Hematopoietic multipotent progenitor cell treated with erythropoietin and hydrocortisone succinate and interleukin-3 and kit ligand, for 8 days (in vitro differentiated cells): ENCODE measurements at regions not wholly inside any gene's neighbourhood (a gene's known extent, or its start where the extent isn't known, plus 50 kb on each side); places are given as distances from the start of the nearest gene placed in this dataset.

Source experiments
- DNase-seq: peaks from one replicate; pipeline ENCODE4 v3.0.0-alpha.2; 2015

DNA sequence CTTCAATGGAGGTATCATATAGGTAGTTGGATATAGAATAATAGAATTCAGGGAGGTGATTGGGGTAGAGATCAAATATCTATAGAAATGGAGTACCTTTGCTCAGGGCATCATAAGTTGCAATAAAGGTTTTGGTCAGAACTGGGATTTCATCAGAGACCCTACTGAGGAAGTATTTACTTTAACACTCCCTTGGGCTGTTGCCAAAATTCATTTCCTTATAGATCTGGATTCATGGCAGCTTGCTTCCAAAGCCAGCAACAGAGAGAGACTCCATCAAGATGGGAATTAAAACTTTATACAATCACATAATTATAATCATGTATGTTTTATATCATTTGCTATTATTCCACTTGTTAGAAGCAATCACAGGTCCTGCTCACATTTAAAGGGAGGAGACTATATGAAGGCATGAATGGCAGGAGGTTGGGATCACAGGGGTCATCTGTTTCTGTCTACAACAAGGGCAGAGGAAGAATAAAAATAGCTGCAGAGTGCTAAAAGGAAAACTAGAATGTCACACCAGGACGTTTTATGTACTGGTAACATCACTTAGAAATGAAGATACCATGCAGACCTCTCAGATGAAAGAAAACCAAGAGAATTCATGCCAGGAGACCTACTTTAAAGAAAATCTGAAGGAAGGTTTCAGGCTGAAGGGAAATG lies 902.1 kb upstream of the LCORL start:
- no peak for DNase-seq

DNA sequence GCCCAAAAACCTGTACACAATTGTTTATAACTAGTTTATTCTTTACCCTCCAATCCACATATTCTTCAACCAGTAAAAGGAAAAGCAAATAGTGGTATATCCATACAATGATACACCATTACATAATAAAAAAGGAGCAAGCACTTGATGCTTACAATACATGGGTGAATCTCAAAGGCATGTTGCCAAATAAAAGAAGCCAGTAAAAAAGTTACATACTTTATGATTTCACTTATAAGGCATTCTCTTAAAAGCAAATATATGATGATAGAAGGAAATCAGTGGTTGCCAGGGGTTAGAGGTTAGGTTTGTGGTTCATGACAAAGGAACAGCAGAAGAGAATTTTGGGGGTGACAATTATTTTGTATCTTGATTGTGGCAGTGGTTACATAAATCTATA lies 896.1 kb upstream of the LCORL start:
- DNase-seq = no peak

DNA sequence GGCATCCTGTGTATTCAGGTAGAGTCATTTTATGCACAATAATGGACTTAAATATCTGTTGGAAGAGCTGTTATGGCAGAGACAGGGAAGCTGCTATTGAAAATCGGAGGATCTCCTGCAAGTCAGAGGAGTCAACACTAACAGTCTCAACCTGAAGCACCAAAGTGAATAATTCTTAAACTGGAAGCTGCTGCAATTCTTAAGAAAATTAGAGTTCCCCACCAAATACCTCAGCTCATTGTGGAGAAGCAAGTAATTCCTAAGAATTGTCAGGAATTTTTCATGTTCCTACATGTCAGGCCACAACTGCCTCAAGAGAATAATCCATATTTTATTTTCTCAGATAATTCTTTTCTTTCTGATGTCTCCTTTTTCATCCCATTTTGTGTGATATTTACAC lies 892.6 kb upstream of the LCORL start:
- DNase-seq = no peak

DNA sequence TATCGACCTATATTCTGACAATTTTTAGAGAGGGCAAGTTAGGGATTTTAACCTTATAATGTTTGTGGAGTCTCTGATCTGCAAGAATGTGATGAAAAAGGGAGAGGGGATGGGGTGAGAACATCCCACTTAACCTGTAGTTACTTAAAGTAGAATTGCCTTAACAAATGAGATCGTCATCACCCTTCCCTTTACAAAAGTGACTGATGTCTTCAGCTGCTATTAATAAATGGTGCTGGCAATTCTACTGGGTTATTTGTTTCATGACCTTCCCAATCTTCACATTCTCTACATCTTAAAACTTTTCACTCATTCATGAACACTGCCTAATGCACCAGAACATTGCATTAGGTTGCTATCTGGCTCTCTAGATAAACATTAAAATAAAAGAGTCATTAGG lies 873.4 kb upstream of the LCORL start:
- DNase-seq = no peak

DNA sequence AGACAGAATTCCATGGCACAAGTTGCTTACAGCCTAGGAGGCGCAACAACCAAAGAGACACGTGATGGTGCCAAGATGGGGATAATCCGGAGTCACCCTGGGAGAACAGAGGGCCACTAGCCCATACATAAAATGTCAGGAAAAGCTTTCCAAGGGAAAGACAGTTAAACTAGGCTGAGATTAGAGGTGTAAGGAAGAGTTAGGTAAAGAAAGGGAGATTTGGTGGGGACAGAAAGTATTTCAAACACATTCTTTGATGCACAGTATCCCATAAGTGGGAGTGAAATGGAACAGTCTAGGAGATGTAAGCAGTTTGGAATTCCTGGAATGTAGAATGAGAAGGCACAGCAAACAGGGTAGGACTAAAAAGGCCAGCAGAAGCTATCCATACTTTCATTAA lies 860.9 kb upstream of the LCORL start:
- DNase-seq = no peak

DNA sequence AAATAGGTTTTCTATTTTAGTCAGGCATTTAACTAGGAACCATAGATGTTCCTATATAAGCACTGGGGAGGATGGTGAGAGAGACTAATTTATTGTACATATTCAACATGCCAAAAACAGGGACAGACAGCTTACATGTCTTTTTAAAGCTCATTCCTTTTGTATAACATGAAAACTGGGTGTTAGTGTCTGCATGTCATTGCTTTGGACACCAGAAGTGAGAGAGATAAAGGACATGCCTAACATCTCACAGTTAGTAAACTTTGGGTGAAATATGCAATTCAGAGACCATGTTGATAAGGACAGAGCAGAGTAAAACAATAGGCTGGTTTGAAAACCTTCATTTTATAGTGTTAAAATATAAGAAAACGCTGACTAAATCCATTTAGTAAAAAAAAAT lies 860.0 kb upstream of the LCORL start:
- DNase-seq = no peak

DNA sequence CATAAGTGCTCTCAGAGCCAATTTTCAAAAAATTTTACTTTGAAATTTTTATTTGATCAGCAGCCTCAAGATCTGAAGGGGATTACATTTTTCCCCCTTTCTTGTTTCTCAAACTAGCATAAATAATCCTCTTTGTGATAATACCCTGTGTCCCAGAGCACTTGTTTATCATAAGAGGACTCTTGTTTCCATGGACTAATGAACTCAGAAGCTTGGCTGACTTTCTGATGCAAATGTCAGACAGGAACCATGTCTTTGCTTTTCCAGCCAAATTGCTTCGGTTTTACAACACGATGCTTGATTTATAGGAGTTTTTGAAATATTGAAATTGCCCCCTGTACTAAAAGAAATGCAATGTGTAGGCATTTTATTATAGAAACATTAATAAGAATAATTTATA lies 859.3 kb upstream of the LCORL start:
- no peak for DNase-seq

DNA sequence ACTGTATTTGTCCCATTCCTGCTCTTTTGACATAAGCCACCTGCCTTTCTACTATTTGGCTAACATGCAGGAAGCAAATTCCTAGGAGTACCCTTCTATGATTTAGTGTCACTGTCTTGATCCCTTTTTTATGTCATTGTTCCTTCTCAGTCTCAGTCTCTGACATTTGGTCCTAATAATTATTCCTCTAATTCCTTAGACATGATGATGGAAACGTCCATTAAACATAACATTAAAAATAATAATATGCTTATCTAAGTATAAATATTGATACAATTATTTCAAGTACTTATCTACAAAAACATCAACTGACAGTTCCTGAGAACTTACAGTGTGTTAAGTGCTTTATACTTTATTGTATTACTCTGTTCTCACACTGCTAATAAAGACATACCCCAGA lies 857.0 kb upstream of the LCORL start:
- DNase-seq = no peak

DNA sequence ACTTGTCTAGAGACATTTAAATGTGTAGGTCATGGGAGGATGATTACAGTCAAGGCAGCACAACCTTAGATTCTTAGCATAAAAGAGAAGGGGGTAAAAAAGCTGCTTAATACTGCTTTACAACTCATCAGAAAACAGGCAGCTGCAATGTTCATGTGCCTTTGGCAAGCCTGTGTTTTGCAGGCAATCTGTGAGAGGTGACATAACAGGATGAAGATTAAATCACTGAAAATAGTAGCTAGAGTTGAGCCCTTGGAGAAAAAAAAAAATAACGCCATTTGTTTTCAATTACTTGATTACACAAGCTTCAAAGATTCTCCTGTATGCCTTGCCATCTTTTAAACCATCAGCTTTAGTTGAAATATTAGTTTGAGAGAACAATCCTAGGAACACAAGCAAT lies 847.6 kb upstream of the LCORL start:
- no peak for DNase-seq

DNA sequence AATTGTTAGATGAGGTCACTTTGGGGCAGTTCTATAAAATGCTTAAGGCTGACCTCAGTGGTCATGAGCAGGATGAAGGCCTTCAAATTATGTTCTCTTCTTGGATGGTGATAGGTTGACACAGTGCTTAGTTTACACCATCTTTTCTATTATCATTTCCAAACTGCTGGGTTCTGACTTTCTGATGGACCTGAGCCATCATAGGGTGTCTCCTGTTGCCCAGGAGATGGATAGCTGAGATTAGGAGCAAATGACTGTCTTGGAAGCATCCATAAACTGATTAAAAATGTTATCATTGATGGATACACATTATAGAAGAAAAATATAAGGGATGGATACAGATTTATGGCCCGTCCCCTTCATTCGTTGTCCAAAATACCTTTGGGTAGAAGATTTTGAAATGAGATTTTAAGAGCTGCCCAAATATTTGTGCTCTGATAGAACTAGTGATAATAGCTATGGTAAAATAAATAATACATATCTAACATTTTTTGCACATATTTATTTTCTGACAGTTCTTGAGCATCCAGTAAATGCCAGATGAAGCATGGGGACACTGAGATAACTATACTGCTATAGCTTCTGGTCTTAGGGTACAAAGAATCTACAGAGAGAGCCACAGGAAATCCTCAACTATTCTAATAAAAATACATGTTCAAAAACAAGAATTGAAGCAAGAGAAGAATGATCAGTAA lies 839.4 kb upstream of the LCORL start:
- DNase-seq = no peak

DNA sequence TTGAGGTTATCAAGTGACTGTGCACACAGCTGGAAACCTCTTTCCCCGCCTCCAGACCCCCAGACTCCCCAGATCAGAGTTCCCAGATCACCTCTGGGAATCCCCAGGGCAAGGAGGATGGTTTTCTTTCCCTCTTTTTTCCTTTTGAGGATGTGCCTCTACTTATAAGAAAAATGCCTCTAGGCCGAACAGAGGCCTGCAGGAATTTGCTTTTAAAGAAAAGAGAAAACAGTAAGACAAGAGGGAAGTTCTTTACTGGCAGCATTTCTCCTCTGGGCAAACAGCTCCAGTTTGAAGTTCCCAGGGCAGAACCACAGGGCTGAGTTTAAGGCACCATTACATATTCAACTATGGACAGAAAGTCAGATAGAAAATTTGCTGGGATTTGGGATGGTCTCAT lies 837.9 kb upstream of the LCORL start:
- no peak for DNase-seq

DNA sequence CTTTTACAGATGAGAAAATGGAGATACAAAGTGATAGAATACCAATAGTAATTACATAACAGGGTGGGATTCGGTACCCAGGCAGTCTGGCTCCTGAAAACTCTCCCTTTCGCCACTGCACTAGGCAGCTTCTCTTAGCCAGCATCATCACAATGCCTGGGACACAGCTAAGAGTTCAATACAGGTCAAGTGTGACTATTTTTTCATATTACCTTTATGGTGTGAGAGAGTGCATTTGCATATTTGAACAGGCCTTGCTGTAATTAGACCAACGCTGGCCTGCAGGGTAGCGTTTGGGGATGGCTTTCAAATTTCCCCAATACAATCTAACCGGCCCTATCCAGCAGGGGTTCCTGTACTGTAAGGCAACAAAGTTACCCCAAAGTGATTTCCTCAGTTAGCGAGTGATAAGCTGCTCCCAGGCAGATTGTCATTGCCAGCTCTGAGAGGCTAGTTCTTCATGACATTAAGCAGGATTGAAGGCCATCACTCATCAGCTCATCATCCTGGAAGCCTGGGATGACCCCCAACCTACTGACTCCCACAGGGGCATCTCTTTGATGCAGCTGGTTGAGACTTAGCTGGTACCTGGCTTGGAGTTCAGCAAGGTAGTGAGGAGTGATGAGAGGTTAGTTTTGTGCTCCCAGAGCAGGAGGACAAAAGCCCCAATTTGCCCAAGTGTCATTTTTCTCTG lies 836.8 kb upstream of the LCORL start:
- DNase-seq = no peak

DNA sequence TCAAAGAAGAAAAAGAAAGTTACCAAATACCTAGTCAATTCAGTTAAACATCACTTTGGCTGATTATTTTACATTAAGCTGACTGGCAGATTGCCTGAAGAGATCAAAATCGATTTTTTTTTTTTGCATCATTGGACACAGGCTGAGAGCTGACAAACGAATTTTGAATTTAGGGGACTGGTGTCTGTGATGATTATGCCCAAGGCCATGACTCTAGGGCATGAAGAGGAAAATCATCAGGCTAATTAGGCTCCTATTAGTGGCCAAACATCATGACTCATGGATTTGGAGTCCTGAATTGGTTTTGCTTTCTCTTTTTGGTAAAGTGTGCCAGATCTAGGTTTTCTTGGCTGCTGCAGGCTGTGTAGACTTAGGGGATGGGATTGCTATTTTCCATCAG lies 829.3 kb upstream of the LCORL start:
- no peak for DNase-seq

DNA sequence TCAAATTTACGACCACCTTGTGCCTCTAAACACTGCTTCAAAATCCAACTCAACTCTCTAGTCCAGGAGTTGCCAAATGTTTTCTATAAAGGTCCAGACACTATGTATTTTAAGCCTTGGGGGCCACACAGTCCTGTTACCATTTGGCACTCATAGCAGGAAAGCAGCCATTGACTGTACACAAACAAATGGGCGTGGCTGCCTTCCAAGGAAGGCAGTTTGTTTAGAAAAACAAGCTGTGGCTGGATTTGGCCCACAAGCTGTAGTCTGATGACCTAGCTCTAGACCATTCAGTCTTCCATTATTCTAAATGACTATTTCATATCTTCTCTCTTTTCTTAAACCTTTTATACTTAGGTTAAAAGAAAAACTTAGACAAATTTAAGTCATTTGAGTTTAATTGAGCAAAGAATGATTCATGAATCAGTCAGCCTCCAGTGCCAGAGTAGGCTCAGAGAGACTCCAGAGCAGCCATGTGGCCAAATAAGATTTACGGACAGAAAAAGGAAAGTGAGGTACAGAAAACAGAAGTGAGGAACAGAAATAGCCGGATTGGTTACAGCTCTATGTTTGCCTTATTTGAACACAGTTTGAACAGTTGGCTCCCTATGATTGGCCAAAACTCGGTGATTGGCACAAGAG lies 825.8 kb upstream of the LCORL start:
- DNase-seq = no peak

DNA sequence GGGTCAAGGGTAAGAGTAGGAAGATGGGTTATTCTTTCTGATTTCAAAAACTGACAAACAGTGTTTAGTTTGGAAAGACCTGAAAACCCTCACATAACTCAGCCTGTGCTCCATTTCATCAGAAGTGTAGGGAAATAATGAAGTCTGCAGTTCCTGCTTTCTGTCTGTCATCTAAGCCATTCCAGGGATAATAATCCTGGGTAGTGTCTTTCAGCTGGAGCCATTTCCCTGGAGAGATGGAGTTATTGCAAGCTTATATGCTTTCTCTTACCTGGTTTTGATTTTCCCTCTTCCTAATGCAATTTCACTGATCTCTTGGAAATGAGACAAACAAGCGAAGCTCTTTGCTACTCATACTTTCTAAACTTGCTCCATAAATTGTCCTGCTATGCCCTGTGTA lies 824.8 kb upstream of the LCORL start:
- no peak for DNase-seq

DNA sequence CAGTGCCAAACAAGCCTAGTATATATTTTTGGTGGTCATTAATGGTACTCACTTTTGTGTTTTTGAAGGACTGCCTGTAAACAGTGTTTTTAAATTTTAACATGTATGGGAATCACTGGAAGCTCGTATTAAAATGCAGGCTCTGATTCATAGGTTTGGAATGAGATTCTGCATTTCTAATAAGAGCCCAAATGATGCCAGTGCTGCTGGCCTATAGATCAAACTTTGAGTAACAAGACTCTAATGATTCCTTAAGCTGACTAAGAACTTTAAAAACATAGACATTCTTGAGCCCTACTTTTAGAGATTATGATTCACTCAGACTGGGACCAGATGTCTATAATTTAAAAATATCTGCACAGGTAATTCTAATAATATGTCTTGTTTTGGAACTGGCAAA lies 823.2 kb upstream of the LCORL start:
- no peak for DNase-seq

DNA sequence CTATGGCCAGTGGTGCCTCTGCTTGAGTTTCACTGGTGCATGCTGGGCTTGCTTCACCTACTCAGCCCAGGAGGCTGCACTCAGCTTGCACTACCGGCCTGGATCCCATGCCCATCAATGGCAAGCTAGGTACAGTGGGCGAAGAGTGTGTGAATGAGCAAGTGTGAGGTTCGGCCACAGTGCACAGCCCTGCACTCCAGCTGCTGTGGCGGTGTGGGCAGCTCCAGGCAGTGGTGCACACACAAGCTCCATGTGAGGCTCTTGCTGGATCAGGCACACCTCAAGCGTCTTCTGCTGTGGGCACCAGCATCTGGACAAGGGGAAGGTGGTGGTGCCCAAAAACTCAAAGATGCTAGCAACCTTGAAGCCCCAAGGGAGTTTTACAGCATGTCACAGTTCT lies 820.9 kb upstream of the LCORL start:
- no peak for DNase-seq

DNA sequence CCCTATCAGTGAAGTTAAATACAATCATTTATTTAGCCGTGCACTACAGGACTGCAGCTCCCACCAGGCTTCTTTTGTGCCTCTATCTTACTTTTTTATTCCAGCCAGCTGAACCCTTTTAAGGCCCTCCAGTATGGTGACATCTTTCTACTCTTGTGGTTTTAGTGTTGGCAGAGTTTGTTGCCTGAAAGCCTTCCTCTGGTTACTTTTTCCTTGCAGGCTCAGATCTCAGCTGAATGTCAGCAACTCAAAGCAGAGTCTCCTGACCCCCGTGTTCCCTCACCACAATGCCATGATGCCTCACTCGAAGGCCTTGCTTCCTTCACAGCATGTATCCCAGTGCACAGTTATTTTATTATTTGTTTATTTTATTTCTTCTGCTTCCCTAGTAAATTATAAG lies 818.9 kb upstream of the LCORL start:
- DNase-seq = no peak

DNA sequence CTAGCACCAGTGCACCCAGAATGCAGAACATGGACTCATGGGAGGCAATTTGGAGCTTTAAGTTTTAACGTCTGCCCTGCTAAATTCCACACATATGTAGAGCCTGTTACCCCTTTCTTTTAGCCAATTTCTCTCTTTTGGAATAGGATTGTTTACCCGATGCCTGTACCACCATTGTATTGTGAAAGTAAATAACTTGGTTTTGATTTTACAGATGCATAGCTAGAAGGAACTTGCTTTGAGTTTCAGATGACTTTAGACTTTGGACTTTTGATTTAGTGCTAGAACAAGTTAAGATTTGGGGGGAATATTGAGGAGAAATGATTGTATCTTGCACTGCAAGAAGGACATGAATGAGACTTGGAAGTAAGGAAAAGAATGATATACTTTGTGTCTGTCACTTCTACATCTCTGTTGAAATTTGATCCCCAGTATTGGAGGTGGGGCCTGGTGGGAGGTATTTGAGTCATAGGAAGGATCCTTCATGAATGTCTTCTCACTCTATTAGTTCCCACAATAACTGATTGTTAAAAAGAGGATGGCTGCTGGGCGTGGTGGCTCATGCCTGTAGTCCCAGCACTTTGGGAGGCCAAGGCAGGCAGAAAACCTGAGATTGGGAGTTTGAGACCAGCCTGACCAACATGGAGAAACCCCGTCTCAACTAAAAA lies 794.8 kb upstream of the LCORL start:
- no peak for DNase-seq

DNA sequence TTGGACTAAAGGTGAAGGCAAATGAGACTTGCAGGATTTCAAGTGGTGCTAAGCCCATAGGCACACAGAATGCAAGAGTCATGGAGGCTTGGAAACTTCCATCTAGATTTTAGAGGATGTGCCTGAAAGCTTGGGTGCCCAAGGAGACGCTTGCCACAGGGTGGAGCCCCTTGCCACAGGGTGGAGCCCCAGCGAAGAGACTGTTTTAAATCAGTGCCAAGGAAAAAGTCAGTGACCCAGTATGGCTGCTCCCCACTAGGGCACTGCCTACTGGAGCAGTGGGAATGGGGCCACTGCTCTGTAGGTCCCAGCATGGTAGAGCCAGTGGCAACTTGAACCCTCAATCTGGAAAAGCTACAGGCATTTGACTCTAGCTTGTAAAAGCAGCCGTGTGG lies 794.2 kb upstream of the LCORL start:
- no peak for DNase-seq

DNA sequence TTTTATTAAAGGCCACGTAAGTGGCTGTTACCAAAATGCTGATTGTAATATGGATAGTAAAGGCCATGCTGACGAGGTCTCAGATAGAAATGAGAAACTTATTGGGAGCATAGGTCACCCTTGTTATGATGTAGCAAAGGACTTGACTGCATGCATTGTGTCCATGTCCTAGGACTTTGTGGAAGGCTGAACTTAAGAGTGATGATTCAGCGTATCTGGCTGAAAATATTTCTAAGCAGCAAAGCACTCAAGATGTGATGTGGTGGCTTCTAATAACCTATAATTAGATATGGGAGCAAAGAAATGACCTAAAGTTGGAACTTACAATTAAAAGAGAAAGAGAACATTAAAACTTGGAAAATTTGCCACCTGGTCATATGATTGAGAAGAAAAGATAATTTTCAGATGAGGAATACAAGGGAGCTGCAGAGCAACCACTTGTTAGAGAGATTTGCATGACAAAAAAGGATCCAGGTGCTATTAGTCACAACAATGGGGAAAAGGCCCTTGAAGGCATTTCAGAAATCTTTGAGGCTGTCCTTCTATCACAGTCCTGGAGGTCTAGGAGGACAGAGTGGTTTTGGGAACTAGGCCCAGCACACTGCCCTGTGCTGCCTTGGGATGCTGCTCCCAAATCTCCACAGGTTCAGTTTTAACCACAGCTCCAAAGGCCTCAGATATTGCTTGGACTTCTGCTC lies 793.7 kb upstream of the LCORL start:
- no peak for DNase-seq

DNA sequence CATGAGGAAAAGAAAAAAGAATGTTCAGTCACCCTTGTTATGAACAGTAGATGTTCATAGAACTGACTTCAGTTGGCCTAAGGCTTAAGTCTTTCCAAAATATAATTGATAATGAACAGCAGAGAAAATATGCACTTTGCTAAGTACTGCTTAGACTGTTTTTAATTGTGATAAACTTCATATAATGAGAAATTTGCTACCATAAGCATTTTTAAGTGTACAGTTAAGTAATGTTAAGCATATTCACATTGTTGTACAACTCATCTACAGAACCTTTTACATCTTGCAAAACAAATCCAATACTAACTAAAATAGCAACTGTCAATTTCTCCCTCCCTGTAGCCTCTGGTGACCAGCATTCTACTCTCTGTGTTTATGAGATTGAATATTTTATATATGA lies 792.2 kb upstream of the LCORL start:
- DNase-seq = no peak

DNA sequence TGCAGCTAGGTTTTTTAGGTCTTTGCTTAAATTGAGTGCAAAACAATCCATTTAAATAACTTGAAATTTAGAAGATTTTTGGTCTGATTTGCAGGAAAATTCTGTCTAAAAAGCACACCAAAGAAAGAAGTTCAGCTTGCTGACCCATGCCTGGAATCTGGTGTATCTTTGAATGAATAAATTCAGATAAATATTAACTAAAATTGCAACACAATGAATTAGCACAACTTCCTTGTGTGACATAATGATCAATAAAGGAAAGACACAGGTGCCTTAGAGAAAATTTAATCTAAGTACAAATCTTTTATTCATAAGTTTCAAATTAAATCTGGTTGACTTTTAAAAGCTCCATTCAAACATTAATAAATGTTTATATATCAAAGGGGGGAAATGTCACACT lies 791.5 kb upstream of the LCORL start:
- DNase-seq = no peak
